Progenitor cell of endocrine pancreas (in vitro differentiated cells): ENCODE measurements at regions not wholly inside any gene's neighbourhood (a gene's known extent, or its start where the extent isn't known, plus 50 kb on each side); places are given as distances from the start of the nearest gene placed in this dataset.

Experiments
- DNase-seq: peaks from one replicate; pipeline ENCODE4 v3.0.0; 2021; ENCODE audit warnings: low spot score; ENCODE audit not compliant: unreplicated experiment
- H3K27ac Mint-ChIP-seq: 2 replicates; pipeline ENCODE4 v1.8.0; 2021; ENCODE audit warnings: mild to moderate bottlenecking, moderate library complexity, mixed read lengths
- H3K27me3 Mint-ChIP-seq: 2 replicates; pipeline ENCODE4 v1.8.0; 2021; ENCODE audit warnings: mixed read lengths
- H3K36me3 Mint-ChIP-seq: 2 replicates; pipeline ENCODE4 v1.8.0; 2022; ENCODE audit warnings: mixed read lengths; ENCODE audit not compliant: insufficient read depth
- H3K4me1 Mint-ChIP-seq: 2 replicates; pipeline ENCODE4 v1.8.0; 2021; ENCODE audit warnings: low read depth, mixed read lengths
- H3K4me3 Mint-ChIP-seq: 2 replicates; pipeline ENCODE4 v1.8.0; 2021; ENCODE audit warnings: low read depth, mild to moderate bottlenecking, moderate library complexity, mixed read lengths
- H3K9me3 Mint-ChIP-seq: 2 replicates; pipeline ENCODE4 v1.8.0; 2021; ENCODE audit warnings: low read depth, mixed read lengths
- TF ChIP-seq, protein P1 (sequence below): fragments of 200-600 bp; sonication (generic); IDR thresholded peaks from one replicate; pipeline ENCODE4 v1.5.0; 2021; ENCODE audit warnings: antibody characterized with exemption, mild to moderate bottlenecking; ENCODE audit not compliant: unreplicated experiment

DNA sequence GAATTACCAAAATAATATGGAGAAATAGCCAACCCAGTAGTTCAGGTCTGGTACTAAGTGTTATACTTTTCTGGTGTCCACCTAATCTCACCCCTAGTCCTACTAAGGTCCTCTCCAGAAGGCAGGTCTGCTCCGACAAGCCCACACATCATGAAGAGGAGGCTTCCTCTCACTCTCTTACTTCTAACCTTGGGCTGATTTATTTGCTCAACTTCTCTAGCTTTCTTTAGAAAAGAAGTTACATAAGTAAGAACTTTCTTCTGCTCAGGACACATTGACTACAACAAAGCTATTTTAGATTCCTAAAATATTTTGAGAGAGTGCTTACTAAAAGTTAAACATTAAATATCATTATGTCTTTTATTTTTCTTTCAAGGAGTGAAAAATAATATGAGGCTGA is 329.7 kb upstream of the NREP start:
- no peak for DNase-seq
- no peaks in the 10 kb centered on the region for H3K36me3 Mint-ChIP-seq
- H3K4me1 Mint-ChIP-seq, result peaks cover 2% of the 10 kb centered on the region
- TF ChIP-seq, protein P1, sequence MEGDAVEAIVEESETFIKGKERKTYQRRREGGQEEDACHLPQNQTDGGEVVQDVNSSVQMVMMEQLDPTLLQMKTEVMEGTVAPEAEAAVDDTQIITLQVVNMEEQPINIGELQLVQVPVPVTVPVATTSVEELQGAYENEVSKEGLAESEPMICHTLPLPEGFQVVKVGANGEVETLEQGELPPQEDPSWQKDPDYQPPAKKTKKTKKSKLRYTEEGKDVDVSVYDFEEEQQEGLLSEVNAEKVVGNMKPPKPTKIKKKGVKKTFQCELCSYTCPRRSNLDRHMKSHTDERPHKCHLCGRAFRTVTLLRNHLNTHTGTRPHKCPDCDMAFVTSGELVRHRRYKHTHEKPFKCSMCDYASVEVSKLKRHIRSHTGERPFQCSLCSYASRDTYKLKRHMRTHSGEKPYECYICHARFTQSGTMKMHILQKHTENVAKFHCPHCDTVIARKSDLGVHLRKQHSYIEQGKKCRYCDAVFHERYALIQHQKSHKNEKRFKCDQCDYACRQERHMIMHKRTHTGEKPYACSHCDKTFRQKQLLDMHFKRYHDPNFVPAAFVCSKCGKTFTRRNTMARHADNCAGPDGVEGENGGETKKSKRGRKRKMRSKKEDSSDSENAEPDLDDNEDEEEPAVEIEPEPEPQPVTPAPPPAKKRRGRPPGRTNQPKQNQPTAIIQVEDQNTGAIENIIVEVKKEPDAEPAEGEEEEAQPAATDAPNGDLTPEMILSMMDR, result no peak
- H3K9me3 Mint-ChIP-seq, result peaks cover 3% of the 10 kb centered on the region
- H3K4me3 Mint-ChIP-seq, result no peak overlapping the region
- no peak overlapping the region for H3K27ac Mint-ChIP-seq
- H3K27me3 Mint-ChIP-seq, result no peaks in the 10 kb centered on the region

- H3K27ac Mint-ChIP-seq, result no peak overlapping the region
- no peaks in the 10 kb centered on the region for H3K27me3 Mint-ChIP-seq
- H3K4me1 Mint-ChIP-seq, result peaks cover 2% of the 10 kb centered on the region
- H3K36me3 Mint-ChIP-seq, result no peaks in the 10 kb centered on the region
- TF ChIP-seq, protein P1, result no peak
- no peak overlapping the region for H3K4me3 Mint-ChIP-seq
- peaks cover 6% of the 10 kb centered on the region for H3K9me3 Mint-ChIP-seq
- no peak for DNase-seq
Measured at GRCh38 chr5:112084149-112084548, 327.2 kb upstream of the NREP start.

DNA sequence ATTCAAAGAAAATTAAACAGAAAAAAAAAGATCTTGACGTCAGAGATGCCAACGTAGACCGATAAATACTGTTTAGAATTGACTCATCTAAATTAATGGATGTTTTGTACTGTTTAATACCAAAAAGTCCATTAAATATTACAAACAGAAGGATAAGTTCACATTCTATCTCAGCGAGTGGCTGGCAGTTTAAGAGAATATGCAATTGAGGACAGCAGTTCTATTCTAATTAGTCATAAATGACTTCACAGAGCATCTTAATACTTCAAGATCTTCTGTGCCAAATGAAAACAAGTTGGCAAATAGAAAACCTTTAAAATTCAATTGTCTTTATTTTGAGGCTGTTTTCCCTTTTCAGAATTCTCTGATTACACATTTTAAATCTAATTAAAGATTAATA is 326.6 kb upstream of the NREP start:
- Mint-ChIP-seq H3K4me3 (no peak overlapping the region), H3K9me3 (peaks cover 6% of the 10 kb centered on the region), H3K27me3 (no peaks in the 10 kb centered on the region), H3K27ac (no peak overlapping the region), H3K4me1 (peaks cover 2% of the 10 kb centered on the region), H3K36me3 (no peaks in the 10 kb centered on the region)
- TF ChIP-seq, protein P1, result no peak
- DNase-seq, result no peak

GRCh38 chr5:112077180-112077579 is 320.2 kb upstream of the NREP start:
- TF ChIP-seq, protein P1, result no peak

GRCh38 chr5:112070022-112070421 is 313.0 kb upstream of the NREP start:
- Mint-ChIP-seq H3K9me3 (no peaks in the 10 kb centered on the region), H3K4me3 (no peak overlapping the region), H3K36me3 (no peaks in the 10 kb centered on the region), H3K4me1 (peaks cover 5% of the 10 kb centered on the region), H3K27ac (no peak overlapping the region), H3K27me3 (no peaks in the 10 kb centered on the region)
- TF ChIP-seq, protein P1, result no peak
- DNase-seq, result no peak

More at GRCh38 chr5:112077180-112077579, 320.2 kb upstream of the NREP start:
- Mint-ChIP-seq H3K36me3 (no peaks in the 10 kb centered on the region), H3K27ac (no peak overlapping the region), H3K27me3 (no peaks in the 10 kb centered on the region), H3K4me1 (no peaks in the 10 kb centered on the region), H3K4me3 (no peak overlapping the region), H3K9me3 (peaks cover 3% of the 10 kb centered on the region)
- no peak for DNase-seq
